Suprapubic skin (tissue), 4 donors: ENCODE measurements at regions not wholly inside any gene's neighbourhood (a gene's known extent, or its start where the extent isn't known, plus 50 kb on each side); places are given as distances from the start of the nearest gene placed in this dataset.

ENCODE experiments used
- DNase-seq, 2 donors: peaks; one replicate each; pipeline ENCODE4 v3.0.0-alpha.2; 2019; ENCODE audit warnings: low spot score in 2 of 2
- H3K27ac ChIP-seq: fragments of 200-600 bp; sonication (generic); one replicate; pipeline ENCODE4 v1.5.1; 2019
- H3K27me3 ChIP-seq: fragments of 200-600 bp; sonication (generic); one replicate; pipeline ENCODE4 v1.5.1; 2019
- H3K36me3 ChIP-seq: fragments of 200-600 bp; sonication (generic); one replicate; pipeline ENCODE4 v1.5.1; 2019
- H3K4me1 ChIP-seq: fragments of 200-600 bp; sonication (generic); one replicate; pipeline ENCODE4 v1.5.1; 2019
- H3K4me3 ChIP-seq: fragments of 200-600 bp; sonication (generic); one replicate; pipeline ENCODE4 v1.5.1; 2019; ENCODE audit warnings: mild to moderate bottlenecking
- H3K9me3 ChIP-seq: fragments of 200-600 bp; sonication (generic); one replicate; pipeline ENCODE4 v1.5.1; 2019
- CTCF ChIP-seq, 2 donors: fragments of 200-600 bp in 1 of 2; fragments of 450-650 bp in 1 of 2; sonication (generic) in 1 of 2; IDR thresholded peaks; one replicate each; pipeline ENCODE4 v1.5.1; 2016 to 2019; ENCODE audit warnings: antibody characterized with exemption in 2 of 2, mild to moderate bottlenecking in 1 of 2, moderate library complexity in 1 of 2
- EP300 ChIP-seq: sonication (generic); formaldehyde crosslinking; IDR thresholded peaks from one replicate; pipeline ENCODE4 v1.6.1; 2017; ENCODE audit warnings: antibody characterized with exemption
- POLR2A ChIP-seq, 2 donors: fragments of 450-650 bp; IDR thresholded peaks; one replicate each; pipeline ENCODE4 v1.6.1; 2017; ENCODE audit warnings: antibody characterized with exemption in 2 of 2, mild to moderate bottlenecking in 2 of 2, moderate library complexity in 2 of 2
- POLR2AphosphoS5 ChIP-seq, 3 donors: sonication (generic); formaldehyde crosslinking; IDR thresholded peaks; one replicate each; pipeline ENCODE4 v1.6.1; 2017; ENCODE audit warnings: antibody characterized with exemption in 3 of 3
- WGBS: methylation state at CpG from one replicate; pipeline ENCODE4 v1.1.5; 2018; 5-methylcytosine and 5-hydroxymethylcytosine counted together

GRCh38 chr9:120264528-120264927, 315.4 kb downstream of the CDK5RAP2 start:
- no peak for DNase-seq
- H3K9me3 ChIP-seq = no peaks in the 10 kb centered on the region
- H3K36me3 ChIP-seq = no peaks in the 10 kb centered on the region
- H3K4me1 ChIP-seq = no peaks in the 10 kb centered on the region
- no peak overlapping the region for H3K27ac ChIP-seq
- H3K4me3 ChIP-seq = no peak overlapping the region
- TF ChIP-seq CTCF (IDR thresholded peaks at IDR 0.05) (no peak), POLR2AphosphoS5 (IDR thresholded peaks at IDR 0.05) (no peak), POLR2A (IDR thresholded peaks at IDR 0.05) (no peak), EP300 (no peak)
- no peaks in the 10 kb centered on the region for H3K27me3 ChIP-seq

DNA sequence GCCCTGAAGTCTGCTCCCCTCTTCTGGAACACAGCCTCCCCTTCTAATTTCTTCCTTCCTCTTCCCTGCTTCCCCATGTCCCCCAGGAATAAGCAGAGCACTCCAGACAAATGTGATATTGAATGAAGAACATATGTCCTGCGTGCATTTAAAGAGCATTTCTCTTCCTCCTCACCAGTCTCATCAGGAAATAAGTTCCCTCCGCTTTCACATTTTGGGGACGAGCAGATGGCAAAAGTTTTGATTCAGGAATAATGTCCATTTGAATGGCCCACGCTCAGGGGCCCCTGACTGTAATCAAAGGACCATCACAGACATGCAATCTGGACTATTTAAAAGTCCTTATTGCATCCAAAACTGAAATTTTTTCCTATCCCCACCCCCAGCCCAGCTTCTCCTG, 316.1 kb downstream of the CDK5RAP2 start:
- WGBS = 54% methylated on average over 4 of the region's 4 CpGs
- no peak overlapping the region for H3K4me3 ChIP-seq
- no peak overlapping the region for H3K27ac ChIP-seq
- TF ChIP-seq POLR2AphosphoS5 (IDR thresholded peaks at IDR 0.05) (no peak), POLR2A (IDR thresholded peaks at IDR 0.05) (no peak), EP300 (no peak), CTCF (IDR thresholded peaks at IDR 0.05) (no peak)
- H3K4me1 ChIP-seq = no peaks in the 10 kb centered on the region
- DNase-seq = no peak
- H3K36me3 ChIP-seq = no peaks in the 10 kb centered on the region
- H3K27me3 ChIP-seq = no peaks in the 10 kb centered on the region
- no peaks in the 10 kb centered on the region for H3K9me3 ChIP-seq

DNA sequence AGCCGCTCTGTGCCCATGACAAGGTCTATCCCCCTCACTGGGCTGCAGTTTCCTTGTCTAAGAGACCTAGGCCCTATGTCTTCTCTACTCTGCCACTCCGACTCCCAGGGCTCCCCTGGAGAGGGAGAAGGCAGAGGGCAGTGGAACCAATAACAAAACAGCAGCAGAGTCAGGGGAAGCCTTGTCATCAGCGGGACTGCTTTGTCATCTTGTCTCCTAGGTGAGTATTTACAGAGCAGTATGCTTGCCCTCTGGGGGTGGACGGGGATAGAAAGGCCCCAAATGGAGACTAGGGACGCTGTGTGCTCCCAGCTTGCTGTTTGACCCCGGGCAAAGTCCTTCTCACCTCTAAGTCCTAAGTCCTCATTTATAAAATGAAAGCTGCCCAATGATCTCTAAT, 318.5 kb downstream of the CDK5RAP2 start:
- DNase-seq = no peak
- H3K27me3 ChIP-seq = no peaks in the 10 kb centered on the region
- H3K27ac ChIP-seq = no peak overlapping the region
- no peaks in the 10 kb centered on the region for H3K4me1 ChIP-seq
- H3K36me3 ChIP-seq = no peaks in the 10 kb centered on the region
- H3K4me3 ChIP-seq = no peak overlapping the region
- 76% methylated on average over 6 of the region's 6 CpGs for WGBS
- TF ChIP-seq CTCF (IDR thresholded peaks at IDR 0.05) (no peak), POLR2AphosphoS5 (IDR thresholded peaks at IDR 0.05) (no peak), POLR2A (IDR thresholded peaks at IDR 0.05) (no peak), EP300 (no peak)
- H3K9me3 ChIP-seq = no peaks in the 10 kb centered on the region

DNA sequence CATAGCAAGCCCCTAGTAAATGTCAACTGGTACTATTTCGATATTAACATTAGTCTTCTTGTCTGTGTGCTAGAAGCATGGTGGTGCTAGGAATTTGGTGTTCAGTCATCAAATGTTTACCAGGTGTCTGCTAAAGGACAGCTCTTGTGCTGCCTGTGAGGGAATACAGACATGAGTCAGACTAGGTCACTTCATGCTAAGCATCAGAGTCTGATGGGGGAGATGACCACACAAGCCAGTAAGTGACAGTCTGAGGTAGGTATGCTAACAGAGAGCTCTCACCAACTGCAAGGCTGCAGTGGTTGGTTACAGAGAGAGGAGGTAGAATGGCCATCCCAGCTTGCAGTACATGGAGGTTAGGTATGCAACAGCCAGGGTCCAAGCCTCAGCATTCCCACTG, 320.9 kb downstream of the CDK5RAP2 start:
- no peaks in the 10 kb centered on the region for H3K27me3 ChIP-seq
- H3K36me3 ChIP-seq = no peaks in the 10 kb centered on the region
- H3K4me1 ChIP-seq = no peaks in the 10 kb centered on the region
- TF ChIP-seq POLR2A (IDR thresholded peaks at IDR 0.05) = no peak
- DNase-seq = no peak
- no peak overlapping the region for H3K27ac ChIP-seq
- H3K4me3 ChIP-seq = no peak overlapping the region
- 73% methylated on average over 1 of the region's 1 CpG for WGBS
- H3K9me3 ChIP-seq = no peaks in the 10 kb centered on the region

DNA sequence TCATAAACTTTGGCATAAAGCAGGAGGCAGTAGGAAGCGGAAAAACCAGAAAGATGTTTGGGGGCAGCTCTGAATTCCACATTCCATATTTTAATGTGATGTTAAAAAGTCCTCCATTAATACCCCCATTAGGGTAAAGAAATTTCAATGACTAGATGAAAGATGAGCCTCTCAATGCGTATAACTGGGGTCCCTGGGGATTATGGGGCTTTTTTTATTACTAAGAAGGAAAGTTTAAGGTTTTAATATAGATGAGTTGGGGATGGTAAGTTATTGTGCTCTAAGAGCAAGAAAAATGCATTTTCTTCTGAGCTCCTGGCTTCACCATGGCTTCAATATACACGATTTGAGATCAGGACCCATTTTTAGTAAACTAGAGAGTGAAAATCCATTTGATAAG, 321.9 kb downstream of the CDK5RAP2 start:
- Histone ChIP-seq H3K4me1 (no peaks in the 10 kb centered on the region), H3K9me3 (no peaks in the 10 kb centered on the region), H3K27ac (no peak overlapping the region), H3K36me3 (no peaks in the 10 kb centered on the region), H3K4me3 (no peak overlapping the region), H3K27me3 (no peaks in the 10 kb centered on the region)
- no peak for DNase-seq
- 55% methylated on average over 3 of the region's 3 CpGs for WGBS
- no peak for TF ChIP-seq EP300

DNA sequence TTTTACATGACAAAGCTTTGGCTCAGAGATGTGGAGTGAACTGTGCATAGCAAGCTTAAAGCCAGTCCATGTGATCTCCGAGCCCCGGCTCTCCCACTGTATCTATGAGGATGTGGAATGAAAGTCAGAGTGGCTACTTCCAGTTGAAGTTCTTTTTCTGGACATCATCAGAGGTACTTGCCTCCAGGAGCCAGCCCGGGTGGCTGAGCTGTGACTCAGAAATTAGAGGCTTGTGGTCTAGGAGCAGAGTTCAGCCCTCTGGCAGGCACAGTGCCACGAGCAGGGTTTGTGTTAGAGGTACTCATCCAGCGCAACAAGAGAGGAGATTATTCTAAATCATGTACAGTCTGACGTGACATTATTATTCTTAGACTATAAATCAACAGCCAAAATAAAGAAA, 322.5 kb downstream of the CDK5RAP2 start:
- no peak overlapping the region for H3K27ac ChIP-seq
- H3K4me1 ChIP-seq = no peaks in the 10 kb centered on the region
- TF ChIP-seq POLR2AphosphoS5 (IDR thresholded peaks at IDR 0.05) = no peak
- no peak for TF ChIP-seq EP300
- TF ChIP-seq POLR2A (IDR thresholded peaks at IDR 0.05) = no peak
- no peak for TF ChIP-seq CTCF (IDR thresholded peaks at IDR 0.05)
- 61% methylated on average over 6 of the region's 6 CpGs for WGBS
- no peaks in the 10 kb centered on the region for H3K36me3 ChIP-seq
- H3K9me3 ChIP-seq = no peaks in the 10 kb centered on the region
- DNase-seq = no peak
- H3K4me3 ChIP-seq = no peak overlapping the region
- no peaks in the 10 kb centered on the region for H3K27me3 ChIP-seq
